ENCODE measurements at regions not wholly inside any gene's neighbourhood (a gene's known extent, or its start where the extent isn't known, plus 50 kb on each side); places are given as distances from the start of the nearest gene placed in this dataset.
"Not testable (repeated sequence)": the region's sequence is repeated elsewhere in the genome, so short reads cannot be mapped to it uniquely, and the experiment has no call there.

- DNase-seq = no peak
These were observed 687.8 kb downstream of the FAM181B start for GRCh38 chr11:82045748-82046457.

DNA sequence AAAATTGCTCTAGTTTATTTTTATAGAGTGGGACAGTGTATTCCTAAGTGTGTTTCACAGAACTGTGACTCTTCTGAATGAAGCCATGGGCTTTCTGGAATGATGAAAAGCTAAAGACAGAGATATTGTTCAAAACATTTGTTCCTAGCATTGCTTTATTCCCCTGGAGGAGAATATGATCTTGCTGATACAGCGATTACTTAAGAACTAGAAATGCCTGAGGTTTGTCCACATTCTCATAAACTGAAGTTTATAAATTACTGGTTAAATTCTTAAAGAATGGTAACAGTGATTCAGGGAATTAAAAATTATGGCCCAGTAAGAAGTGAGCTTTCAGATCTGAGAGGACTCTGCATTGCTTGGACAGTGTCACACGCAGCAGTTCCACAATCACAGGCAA, 690.3 kb downstream of the FAM181B start:
- DNase-seq = no peak

DNA sequence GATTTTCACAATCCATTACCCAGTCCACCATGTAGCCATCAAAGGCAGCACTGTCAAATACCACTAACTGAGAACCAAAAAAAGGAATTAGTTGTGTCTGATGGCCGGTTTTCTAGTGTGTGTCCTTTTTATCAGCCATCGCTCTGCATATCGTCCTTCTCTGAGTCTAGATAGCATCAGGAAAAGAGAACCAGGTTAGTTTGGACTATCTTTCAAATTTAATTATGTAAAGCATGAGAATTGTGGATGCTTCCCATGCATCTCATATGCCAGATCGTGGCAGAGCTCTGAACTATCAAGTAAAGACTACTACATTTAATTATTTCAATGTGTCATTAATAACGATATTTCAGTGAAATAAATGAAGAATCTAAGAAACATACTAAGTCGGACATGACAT, 691.9 kb downstream of the FAM181B start:
- DNase-seq = no peak

DNA sequence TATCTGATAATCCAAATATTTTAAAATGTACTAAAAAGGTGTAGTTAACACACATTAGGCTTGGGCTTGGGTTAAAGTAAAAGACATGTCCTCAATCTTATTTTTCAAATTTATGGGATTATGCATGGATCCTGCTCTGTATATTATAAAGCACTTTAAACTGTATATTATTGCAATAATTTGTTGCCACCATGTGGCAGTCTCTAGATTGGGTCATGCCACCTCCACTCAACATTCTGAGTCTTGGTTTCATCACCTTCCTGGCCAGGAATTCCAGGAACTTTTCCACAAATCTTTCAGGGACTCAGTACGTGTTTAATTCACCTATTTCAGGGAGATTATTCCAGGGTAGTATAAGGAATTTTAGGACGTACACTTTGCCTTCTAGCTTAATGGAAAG, 695.5 kb downstream of the FAM181B start:
- DNase-seq = no peak

DNA sequence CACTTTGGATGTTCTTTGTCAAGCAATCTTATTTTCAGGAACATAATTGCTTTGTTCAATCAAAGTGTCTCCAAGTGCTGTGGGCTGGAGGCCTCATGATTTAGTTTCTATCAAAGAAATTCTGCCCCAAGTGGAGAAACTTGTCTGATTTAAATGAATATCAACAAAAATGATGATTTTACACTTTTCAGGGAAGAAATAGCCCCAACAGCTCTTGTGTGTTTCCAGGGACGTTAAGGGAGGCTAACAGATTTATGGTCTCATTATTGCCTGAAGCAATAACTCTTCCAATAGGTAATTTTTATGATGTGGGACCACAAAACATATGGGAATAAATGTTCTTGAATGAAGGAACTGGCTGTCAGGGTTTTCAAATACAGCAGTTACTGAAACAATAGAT, 699.1 kb downstream of the FAM181B start:
- DNase-seq = no peak

GRCh38 chr11:82027335-82027734, 706.3 kb downstream of the FAM181B start:
- DNase-seq = not testable (repeated sequence)

DNA sequence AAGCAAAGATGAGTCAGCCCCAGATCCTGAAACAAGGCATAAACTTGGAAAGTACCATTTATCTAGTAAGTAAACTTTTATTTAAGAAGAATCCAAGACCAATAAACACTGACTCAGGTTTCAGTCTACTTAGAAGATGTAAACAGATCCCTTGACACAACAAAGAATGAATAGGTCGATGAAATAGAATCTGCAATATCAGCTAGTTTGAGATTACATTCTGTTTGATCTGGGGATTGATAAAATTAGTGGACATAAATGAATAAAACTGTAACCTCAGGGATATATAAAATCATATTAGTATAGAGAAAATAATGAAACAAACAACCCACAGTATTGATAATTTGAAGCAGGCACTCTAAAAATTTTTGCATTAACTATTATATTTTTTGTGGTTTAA, 708.9 kb downstream of the FAM181B start:
- no peak for DNase-seq

DNA sequence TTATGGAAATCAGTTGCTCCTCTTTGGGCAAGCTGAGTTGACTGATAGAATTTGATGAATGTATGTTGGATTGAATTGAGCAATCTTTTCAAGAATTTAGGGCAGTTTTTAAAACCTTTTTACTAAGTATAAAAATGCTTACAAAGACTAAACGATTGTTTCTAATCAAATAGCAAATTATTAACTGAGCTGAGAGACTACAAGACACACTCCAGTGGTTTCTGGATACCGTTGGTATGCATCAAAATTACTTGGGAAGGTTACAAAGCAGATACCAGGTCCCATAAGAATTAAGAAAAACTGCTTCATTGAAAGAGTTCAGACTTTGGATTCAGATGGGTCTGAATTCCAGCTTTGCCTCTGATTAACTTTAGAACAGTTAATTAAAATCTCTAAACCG, 721.4 kb downstream of the FAM181B start:
- no peak for DNase-seq

- no peak for DNase-seq
These were observed 724.5 kb downstream of the FAM181B start for GRCh38 chr11:82009133-82009532.

DNA sequence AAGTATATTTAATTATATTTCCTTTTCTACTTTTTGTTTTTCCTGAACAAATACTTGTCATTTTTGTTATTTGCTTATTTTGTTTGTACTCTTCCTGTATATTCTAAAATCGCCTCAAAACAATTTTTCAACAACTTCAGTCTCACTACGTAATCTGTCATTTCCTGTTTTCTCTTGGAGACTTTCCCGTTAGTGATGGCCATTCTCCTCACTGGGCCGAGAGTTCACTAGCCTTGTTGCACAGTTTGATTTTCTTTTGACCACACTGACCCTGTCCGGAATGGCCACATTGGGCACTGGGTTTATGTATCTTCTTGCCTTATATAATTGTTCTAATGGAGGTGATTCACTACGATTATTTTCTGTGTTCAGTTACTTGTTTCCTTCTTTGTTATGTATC, 726.1 kb downstream of the FAM181B start:
- no peak for DNase-seq

- DNase-seq = no peak
These were observed 729.0 kb downstream of the FAM181B start for GRCh38 chr11:82004537-82005213.

GRCh38 chr11:82003671-82004515, 729.8 kb downstream of the FAM181B start:
- DNase-seq = no peak

DNA sequence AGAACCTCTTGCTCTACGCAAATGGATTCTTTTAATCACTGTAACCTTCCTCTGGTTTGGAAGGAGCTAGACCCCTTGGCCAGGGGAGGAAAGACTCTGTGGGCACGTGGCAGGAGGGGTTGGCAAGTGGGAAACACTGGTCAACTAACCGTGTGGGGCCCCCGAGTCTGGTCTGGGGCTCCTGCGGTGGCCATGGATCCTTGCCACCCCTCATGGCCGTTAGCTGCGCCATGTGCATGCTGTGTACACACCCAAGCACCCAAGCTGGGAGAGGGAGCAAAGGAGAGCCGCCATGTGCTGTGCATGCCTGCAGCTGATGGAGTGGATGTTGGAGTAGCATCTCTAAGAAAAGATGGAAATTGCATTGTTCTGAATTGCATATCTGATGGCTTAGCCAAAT, 730.6 kb downstream of the FAM181B start:
- DNase-seq = no peak

GRCh38 chr11:81995889-81996288, 737.8 kb downstream of the FAM181B start:
- DNase-seq = no peak

DNA sequence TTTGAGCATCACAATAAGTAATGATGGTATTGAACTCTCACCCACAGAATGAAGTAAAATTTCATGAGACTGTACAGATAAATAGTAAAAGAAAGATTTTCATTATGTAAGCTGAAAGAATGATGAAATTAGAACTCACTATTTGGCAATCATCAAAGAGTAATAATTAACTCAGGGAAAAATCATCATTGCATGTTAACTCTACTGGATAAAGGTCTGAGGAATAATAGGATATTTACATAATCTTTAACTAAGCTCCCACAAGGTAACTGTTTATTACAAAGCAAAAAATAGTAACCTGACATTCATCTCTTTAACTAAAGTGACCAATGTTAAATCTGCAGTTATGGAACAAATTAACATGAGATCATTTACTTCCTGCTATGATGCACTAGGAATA, 739.9 kb downstream of the FAM181B start:
- DNase-seq = no peak

- no peak for DNase-seq
These were observed 742.8 kb downstream of the FAM181B start for GRCh38 chr11:81990659-81991443.

GRCh38 chr11:81989093-81989492, 744.6 kb downstream of the FAM181B start:
- no peak for DNase-seq

DNA sequence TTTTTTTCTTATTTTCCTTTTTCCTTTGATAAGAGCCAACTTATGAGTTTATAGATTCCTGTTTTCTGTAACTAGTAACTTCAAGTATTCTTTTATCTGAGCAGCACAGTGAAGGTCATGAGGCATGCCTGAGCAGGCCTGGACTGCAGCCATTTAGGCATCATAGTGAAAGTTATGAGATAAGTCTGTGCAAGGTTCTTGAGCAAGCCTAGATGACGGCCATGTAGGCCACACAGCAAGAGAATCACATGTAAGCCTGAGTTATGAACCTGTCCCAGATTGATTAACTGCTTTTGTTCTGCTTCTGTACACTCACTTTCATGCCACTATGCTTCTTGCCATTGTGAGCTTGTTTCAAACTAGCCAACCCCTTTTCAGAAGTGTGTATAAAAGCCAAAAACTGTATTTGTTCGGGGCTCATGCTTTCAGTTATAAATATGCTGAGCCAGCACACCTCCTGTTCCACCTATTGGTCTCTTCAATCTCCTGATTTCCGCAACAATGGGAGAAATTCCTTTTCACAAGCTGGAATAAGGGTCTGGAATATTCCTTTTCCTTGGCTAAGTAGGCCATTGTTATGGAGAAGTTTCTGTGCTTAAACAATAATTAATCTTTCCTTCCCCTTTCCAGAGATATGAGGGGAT, 745.7 kb downstream of the FAM181B start:
- DNase-seq = no peak

- no peak for DNase-seq
These were observed 747.0 kb downstream of the FAM181B start for GRCh38 chr11:81986556-81987161.

GRCh38 chr11:81979448-81979847, 754.2 kb downstream of the FAM181B start:
- DNase-seq = peak in 1 of 2 donors; percentile 8

- no peak for DNase-seq
These were observed 758.3 kb downstream of the FAM181B start for GRCh38 chr11:81975261-81975900.

Data from inflammatory macrophage (primary cell).